ENCODE measurements at regions not wholly inside any gene's neighbourhood (a gene's known extent, or its start where the extent isn't known, plus 50 kb on each side); places are given as distances from the start of the nearest gene placed in this dataset.

DNA sequence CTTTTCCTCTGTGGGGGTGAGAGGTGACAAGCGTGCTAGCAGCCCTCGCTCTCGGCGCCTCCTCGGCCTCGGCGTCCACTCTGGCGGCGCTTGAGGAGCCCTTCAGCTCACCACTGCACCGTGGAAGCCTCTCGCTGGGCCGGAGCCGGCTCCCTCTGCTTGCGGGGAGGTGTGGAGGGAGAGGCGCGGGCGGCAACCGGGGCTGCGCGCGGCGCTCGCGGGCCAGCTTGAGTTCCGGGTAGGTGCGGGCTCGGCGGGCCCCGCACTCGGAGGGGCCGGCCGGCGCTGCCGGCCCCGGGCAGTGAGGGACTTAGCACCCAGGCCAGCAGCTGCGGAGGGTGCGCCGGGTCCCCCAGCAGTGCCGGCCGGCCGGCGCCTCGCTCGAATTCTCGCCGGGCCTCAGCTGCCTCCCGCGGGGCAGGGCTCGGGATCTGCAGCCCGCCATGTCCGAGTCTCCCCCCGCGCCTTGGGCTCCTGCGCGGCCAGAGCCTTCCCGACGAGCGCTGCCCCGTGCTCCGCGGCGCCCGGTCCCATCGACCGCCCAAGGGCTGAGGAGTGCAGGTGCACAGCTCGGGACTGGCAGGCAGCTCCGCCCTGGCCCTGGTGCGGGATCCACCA, 352.8 kb upstream of the PODXL start:
- Histone ChIP-seq H3K4me1 (ENCODE audit: insufficient read depth, low read length, severe bottlenecking) (no peaks in the 10 kb centered on the region), H3K9me3 (ENCODE audit: low read length) (no peaks in the 10 kb centered on the region), H3K27ac (ENCODE audit: low read depth, low read length, poor library complexity, severe bottlenecking) (no peak overlapping the region), H3K4me3 (ENCODE audit: low read depth, low read length, poor library complexity, severe bottlenecking) (no peak overlapping the region), H3F3A (ENCODE audit: insufficient read depth, low read length) (no peaks in the 10 kb centered on the region), H3K27me3 (ENCODE audit: insufficient read depth, low read length) (no peaks in the 10 kb centered on the region), H3K36me3 (ENCODE audit: insufficient read depth, low read length) (no peaks in the 10 kb centered on the region), H3K9me2 (ENCODE audit: low read depth, low read length) (no peaks in the 10 kb centered on the region), H3K4me2 (ENCODE audit: low read length) (no peak overlapping the region), H3K9ac (ENCODE audit: low read length) (no peak overlapping the region), H3K79me2 (ENCODE audit: insufficient read depth, low read length) (no peaks in the 10 kb centered on the region), H2AFZ (ENCODE audit: low read length) (no peak overlapping the region), H4K20me1 (ENCODE audit: insufficient read depth, low read length) (no peaks in the 10 kb centered on the region)
- TF ChIP-seq EZH2 (IDR thresholded peaks at IDR 0.05; ENCODE audit: borderline replicate concordance, low read length) (no peak), CTCF (IDR thresholded peaks at IDR 0.05; ENCODE audit: low read length) (no peak)

DNA sequence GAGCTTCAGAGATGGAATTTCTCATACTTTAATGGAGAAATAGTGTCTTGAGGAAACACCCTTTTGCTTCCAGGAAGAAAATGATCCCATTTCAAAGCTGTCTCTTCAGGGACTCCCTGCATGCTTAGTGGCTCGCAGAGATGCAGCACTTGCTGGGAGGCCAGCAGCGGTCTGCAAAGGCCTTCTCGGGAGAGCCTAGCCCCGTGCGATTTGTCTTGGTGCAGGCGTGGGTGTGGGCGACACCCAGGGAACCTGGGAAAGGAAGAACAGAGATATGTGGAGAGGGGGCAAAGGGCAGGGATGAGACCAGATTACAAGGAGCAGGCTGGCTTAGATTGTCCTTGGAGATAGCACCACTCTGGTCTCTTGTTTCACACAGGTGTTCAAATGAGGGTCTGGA, 352.3 kb upstream of the PODXL start:
- Histone ChIP-seq H3K4me2 (ENCODE audit: low read length) (no peak overlapping the region), H3K9me3 (ENCODE audit: low read length) (no peaks in the 10 kb centered on the region), H3K27me3 (ENCODE audit: insufficient read depth, low read length) (no peaks in the 10 kb centered on the region), H3K36me3 (ENCODE audit: insufficient read depth, low read length) (no peaks in the 10 kb centered on the region), H3K4me1 (ENCODE audit: insufficient read depth, low read length, severe bottlenecking) (no peaks in the 10 kb centered on the region), H3K4me3 (ENCODE audit: low read depth, low read length, poor library complexity, severe bottlenecking) (no peak overlapping the region), H3K9me2 (ENCODE audit: low read depth, low read length) (no peaks in the 10 kb centered on the region), H3K79me2 (ENCODE audit: insufficient read depth, low read length) (no peaks in the 10 kb centered on the region), H3K27ac (ENCODE audit: low read depth, low read length, poor library complexity, severe bottlenecking) (no peak overlapping the region), H2AFZ (ENCODE audit: low read length) (no peak overlapping the region), H4K20me1 (ENCODE audit: insufficient read depth, low read length) (no peaks in the 10 kb centered on the region), H3F3A (ENCODE audit: insufficient read depth, low read length) (no peaks in the 10 kb centered on the region), H3K9ac (ENCODE audit: low read length) (no peak overlapping the region)
- TF ChIP-seq EZH2 (IDR thresholded peaks at IDR 0.05; ENCODE audit: borderline replicate concordance, low read length) (no peak), CTCF (IDR thresholded peaks at IDR 0.05; ENCODE audit: low read length) (no peak)

- TF ChIP-seq EZH2 (IDR thresholded peaks at IDR 0.05; ENCODE audit: borderline replicate concordance, low read length) (no peak), CTCF (IDR thresholded peaks at IDR 0.05; ENCODE audit: low read length) (no peak)
- no peak overlapping the region for H3K9ac ChIP-seq (ENCODE audit: low read length)
- no peaks in the 10 kb centered on the region for H3K79me2 ChIP-seq (ENCODE audit: insufficient read depth, low read length)
- no peaks in the 10 kb centered on the region for H3K9me2 ChIP-seq (ENCODE audit: low read depth, low read length)
- no peaks in the 10 kb centered on the region for H4K20me1 ChIP-seq (ENCODE audit: insufficient read depth, low read length)
- no peak overlapping the region for H3K4me2 ChIP-seq (ENCODE audit: low read length)
- no peaks in the 10 kb centered on the region for H3K27me3 ChIP-seq (ENCODE audit: insufficient read depth, low read length)
- H3K9me3 ChIP-seq (ENCODE audit: low read length) = 0 out of 2 replicates have a peak, but pooled peaks cover 3% of the 10 kb centered on the region
- no peaks in the 10 kb centered on the region for H3K4me1 ChIP-seq (ENCODE audit: insufficient read depth, low read length, severe bottlenecking)
- H3K36me3 ChIP-seq (ENCODE audit: insufficient read depth, low read length) = no peaks in the 10 kb centered on the region
- no peak overlapping the region for H3K27ac ChIP-seq (ENCODE audit: low read depth, low read length, poor library complexity, severe bottlenecking)
- no peaks in the 10 kb centered on the region for H3F3A ChIP-seq (ENCODE audit: insufficient read depth, low read length)
- no peak overlapping the region for H3K4me3 ChIP-seq (ENCODE audit: low read depth, low read length, poor library complexity, severe bottlenecking)
- H2AFZ ChIP-seq (ENCODE audit: low read length) = no peak overlapping the region
These were observed 349.1 kb upstream of the PODXL start for GRCh38 chr7:131905471-131905973.
